ENCODE measurements at regions not wholly inside any gene's neighbourhood (a gene's known extent, or its start where the extent isn't known, plus 50 kb on each side); places are given as distances from the start of the nearest gene placed in this dataset.

DNA sequence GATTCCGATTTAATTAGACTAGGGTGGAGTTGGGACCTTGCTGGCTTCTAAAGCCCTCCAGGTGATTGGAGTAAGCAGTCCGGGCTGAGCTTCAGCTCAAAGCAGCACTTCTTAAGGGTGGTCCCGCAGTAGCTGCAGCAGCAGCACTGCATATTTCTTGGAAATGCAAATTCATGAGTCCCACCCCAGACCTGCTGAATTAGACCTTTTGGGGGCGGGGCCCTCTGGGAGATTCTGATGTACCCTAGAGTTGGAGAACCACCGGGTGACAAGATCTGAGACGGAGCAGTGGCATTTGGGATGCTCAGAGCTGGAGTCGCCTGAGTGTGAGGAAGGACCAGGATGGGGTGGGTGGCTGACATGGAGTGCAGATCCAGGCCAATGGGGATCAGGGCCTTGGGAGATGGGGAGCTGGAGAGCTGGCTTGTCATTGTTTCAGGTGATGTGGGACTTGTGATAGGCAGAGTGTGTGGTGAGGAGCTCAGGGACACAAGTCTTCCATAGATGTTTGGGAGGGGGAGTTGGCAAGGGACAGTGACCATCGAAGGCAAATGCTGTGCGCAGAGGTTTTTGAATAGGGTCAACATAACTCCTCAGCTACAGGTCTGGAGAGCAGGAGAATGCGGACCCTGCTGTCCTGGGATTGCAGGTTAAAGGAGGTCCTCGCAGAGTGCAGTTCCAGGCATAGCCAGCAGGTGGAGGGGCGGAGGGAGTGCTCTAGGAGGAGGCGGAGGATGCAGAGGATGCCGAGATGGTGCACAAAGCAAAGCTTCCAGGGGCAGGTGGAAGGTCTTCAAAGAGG is 130.9 kb upstream of the RAB12 start:
- H3K9me3 ChIP-seq (replicated peaks; ENCODE audit: low read length), result no peaks in the 10 kb centered on the region
- peaks cover 11% of the 10 kb centered on the region for H3K27me3 ChIP-seq (ENCODE audit: control insufficient read depth, insufficient read depth, low read length)
- H3K4me3 ChIP-seq (ENCODE audit: low read length), result no peak overlapping the region
- no peaks in the 10 kb centered on the region for H3K36me3 ChIP-seq (ENCODE audit: insufficient read depth, low read length)
- no peak overlapping the region for H3K4me2 ChIP-seq (ENCODE audit: low read length)
- H3K9ac ChIP-seq (ENCODE audit: low read depth, low read length), result no peak overlapping the region
- H3K4me1 ChIP-seq (ENCODE audit: control insufficient read depth, insufficient read depth, low read length), result no peaks in the 10 kb centered on the region

DNA sequence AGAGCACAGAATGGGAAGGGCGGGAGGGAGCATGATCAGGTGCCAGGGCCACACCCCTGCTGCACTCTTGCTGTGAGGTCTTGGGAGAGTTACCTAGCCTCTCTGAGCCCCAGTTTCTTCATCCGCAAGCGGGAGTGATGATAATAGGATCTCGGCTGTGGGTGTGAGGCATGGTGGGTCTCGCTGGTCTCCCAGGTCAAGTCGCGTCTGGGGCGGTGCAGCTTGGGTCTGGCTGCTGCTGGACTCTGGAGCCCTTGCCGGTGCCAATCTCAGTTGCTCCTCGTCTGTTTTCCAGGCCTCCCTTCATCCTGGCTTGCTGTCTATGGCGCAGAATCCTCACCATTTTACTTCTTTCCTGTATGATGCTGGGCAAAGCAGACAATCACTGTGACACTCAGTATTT is 130.3 kb upstream of the RAB12 start:
- Histone ChIP-seq H3K36me3 (ENCODE audit: insufficient read depth, low read length) (no peaks in the 10 kb centered on the region), H3K9ac (ENCODE audit: low read depth, low read length) (no peak overlapping the region), H3K4me3 (ENCODE audit: low read length) (no peak overlapping the region), H3K9me3 (replicated peaks; ENCODE audit: low read length) (no peaks in the 10 kb centered on the region), H3K4me2 (ENCODE audit: low read length) (no peak overlapping the region), H3K4me1 (ENCODE audit: control insufficient read depth, insufficient read depth, low read length) (no peaks in the 10 kb centered on the region), H3K27me3 (ENCODE audit: control insufficient read depth, insufficient read depth, low read length) (peaks cover 11% of the 10 kb centered on the region)

DNA sequence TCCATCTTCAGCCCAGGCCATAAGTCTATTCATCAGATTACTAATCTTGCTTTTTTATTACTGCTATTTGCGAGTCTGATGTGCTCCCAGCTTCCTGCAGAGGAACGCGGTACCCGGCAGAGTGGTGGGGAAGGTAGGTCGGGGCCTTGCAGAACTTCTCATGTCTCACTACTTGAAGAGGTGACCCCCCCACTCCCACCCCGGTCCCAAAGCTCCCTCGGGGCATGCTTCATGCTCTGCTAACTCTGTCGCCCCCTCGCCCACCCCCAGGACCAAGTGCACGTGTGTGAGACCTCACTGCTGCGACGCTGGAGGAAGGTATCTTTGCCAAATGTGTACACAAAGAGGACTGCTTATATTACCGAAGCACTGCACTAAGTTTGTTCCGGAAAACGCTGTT is 129.4 kb upstream of the RAB12 start:
- Histone ChIP-seq H3K36me3 (ENCODE audit: insufficient read depth, low read length) (no peaks in the 10 kb centered on the region), H3K27me3 (ENCODE audit: control insufficient read depth, insufficient read depth, low read length) (peaks cover 14% of the 10 kb centered on the region), H3K4me2 (ENCODE audit: low read length) (no peak overlapping the region), H3K9me3 (replicated peaks; ENCODE audit: low read length) (no peaks in the 10 kb centered on the region), H3K4me3 (ENCODE audit: low read length) (no peak overlapping the region), H3K4me1 (ENCODE audit: control insufficient read depth, insufficient read depth, low read length) (no peaks in the 10 kb centered on the region), H3K9ac (ENCODE audit: low read depth, low read length) (no peak overlapping the region)

DNA sequence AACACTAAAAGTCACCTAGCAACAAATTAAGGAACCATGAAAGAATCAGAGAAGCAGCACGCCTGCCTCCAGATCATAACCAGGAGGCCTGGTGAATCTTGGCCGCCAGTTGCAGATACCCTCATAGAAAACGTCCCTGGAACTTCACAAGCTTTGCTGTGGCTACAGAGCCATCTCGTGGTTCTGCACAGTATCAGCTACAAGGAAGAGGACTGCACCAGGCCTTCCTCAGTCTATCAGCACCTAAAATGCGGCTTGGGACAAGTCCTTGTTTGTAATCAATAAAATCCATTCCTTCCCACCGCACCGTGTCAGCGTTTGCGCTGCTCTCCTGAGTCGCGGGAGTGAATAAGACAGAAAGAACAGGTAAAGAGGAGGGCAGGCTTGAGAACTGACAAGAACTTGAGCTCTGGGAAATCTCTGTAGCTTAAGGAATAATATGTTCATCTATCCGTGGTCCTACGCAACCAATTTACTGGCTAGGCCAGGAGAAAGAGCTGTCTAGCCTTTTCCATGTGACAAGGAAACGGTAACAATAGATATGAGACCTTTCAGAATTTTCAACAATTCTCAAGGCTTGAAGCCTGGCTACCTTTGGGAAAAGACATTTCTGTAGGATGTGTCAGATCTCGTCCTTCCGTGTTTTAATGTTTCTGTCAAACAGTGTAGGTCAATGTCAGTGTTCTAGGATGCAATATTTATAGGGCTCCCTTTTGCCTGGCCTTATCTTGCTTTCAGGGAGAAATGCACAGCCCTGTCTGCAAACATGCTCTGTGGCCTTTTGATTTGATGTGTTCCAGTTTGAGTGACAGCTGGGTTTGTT is 128.5 kb upstream of the RAB12 start:
- Histone ChIP-seq H3K4me1 (ENCODE audit: control insufficient read depth, insufficient read depth, low read length) (no peaks in the 10 kb centered on the region), H3K27me3 (ENCODE audit: control insufficient read depth, insufficient read depth, low read length) (peaks cover 18% of the 10 kb centered on the region), H3K36me3 (ENCODE audit: insufficient read depth, low read length) (no peaks in the 10 kb centered on the region), H3K4me2 (ENCODE audit: low read length) (no peak overlapping the region), H3K9ac (ENCODE audit: low read depth, low read length) (no peak overlapping the region), H3K4me3 (ENCODE audit: low read length) (no peak overlapping the region), H3K9me3 (replicated peaks; ENCODE audit: low read length) (no peaks in the 10 kb centered on the region)

DNA sequence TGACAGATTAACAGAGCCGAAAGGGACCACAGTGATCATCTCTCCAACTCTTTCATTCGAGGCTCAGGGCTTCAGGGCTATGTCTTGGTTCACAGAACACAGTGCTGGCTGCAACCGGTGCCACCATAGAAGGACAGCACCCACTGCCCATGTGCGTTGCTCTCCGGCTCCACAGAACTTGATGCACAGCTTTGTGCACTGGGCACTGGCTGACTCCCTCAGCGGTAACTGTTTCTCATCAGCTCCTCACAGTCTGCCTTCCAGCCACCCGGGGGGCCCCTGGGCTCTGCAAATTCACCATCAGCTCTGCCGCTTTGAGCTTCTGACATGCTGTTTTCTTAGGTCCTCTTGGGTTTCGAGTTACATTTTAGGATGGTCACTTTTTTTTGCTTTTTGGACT is 124.3 kb upstream of the RAB12 start:
- Histone ChIP-seq H3K27me3 (ENCODE audit: control insufficient read depth, insufficient read depth, low read length) (peaks cover 28% of the 10 kb centered on the region), H3K36me3 (ENCODE audit: insufficient read depth, low read length) (no peaks in the 10 kb centered on the region), H3K4me1 (ENCODE audit: control insufficient read depth, insufficient read depth, low read length) (no peaks in the 10 kb centered on the region), H3K9ac (ENCODE audit: low read depth, low read length) (no peak overlapping the region), H3K4me3 (ENCODE audit: low read length) (no peak overlapping the region), H3K9me3 (replicated peaks; ENCODE audit: low read length) (no peaks in the 10 kb centered on the region), H3K4me2 (ENCODE audit: low read length) (no peak overlapping the region)

DNA sequence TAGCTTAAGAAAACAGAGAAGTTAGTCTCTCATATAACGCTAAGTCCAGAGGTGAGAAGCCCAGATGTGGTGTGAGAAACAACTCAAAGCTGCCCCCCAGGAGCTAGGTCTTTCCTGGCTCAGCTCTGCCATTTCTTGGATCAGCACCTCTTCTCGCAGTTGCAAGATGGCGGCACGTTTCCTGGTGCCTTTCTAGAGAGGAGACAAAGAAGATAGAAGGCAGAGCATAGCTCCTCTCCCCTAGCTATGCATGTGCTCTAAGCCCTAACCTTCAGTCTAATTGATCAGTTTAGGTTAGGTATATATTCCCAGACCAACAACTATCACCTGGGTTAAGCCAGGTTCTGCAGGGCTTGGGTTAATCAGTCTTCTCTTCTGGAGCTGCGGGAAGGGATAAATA is 119.5 kb upstream of the RAB12 start:
- Histone ChIP-seq H3K27me3 (ENCODE audit: control insufficient read depth, insufficient read depth, low read length) (peaks cover 41% of the 10 kb centered on the region), H3K4me2 (ENCODE audit: low read length) (no peak overlapping the region), H3K36me3 (ENCODE audit: insufficient read depth, low read length) (no peaks in the 10 kb centered on the region), H3K9ac (ENCODE audit: low read depth, low read length) (no peak overlapping the region), H3K9me3 (replicated peaks; ENCODE audit: low read length) (no peaks in the 10 kb centered on the region), H3K4me1 (ENCODE audit: control insufficient read depth, insufficient read depth, low read length) (no peaks in the 10 kb centered on the region), H3K4me3 (ENCODE audit: low read length) (no peak overlapping the region)

DNA sequence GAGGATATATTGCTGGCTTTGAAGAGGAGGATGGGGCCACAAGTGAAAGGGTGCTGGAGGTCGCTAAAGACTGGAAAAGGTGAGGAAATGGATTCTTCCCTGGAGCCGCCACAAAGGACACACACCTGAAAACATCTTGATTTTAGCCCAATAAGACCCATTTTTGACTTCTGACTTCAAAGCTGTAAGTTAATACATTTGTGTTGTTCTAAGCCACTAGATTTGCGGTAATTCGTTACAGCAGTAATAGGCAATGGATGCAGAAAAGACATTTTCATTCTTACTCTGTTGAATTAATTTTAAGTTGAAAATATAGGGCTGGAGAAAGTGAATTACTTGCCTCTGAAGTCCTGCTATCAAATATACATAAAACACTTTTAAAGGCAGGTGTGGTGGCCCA is 117.7 kb upstream of the RAB12 start:
- Histone ChIP-seq H3K4me2 (ENCODE audit: low read length) (no peak overlapping the region), H3K4me3 (ENCODE audit: low read length) (no peak overlapping the region), H3K36me3 (ENCODE audit: insufficient read depth, low read length) (no peaks in the 10 kb centered on the region), H3K9ac (ENCODE audit: low read depth, low read length) (no peak overlapping the region), H3K9me3 (replicated peaks; ENCODE audit: low read length) (no peaks in the 10 kb centered on the region), H3K27me3 (ENCODE audit: control insufficient read depth, insufficient read depth, low read length) (peaks cover 37% of the 10 kb centered on the region), H3K4me1 (ENCODE audit: control insufficient read depth, insufficient read depth, low read length) (no peaks in the 10 kb centered on the region)

DNA sequence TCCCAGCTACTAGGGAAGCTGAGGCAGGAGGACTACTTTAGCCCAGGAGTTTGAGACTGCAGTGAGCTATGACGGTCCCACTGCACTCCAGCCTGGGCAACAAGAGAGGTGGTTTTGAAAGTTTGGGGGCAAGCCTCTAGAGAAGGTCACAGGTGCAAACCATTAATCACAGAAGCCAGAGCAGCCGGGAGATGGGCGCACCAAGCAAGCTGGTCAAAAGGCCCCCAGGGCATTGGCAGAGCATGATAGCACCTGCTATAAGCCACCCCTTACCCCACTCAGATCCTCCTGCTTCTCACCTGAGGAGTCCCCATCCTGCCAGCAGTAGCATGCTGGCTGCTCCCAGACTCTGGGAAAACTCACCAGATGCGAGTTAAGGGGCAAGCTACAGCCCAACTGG is 116.1 kb upstream of the RAB12 start:
- no peaks in the 10 kb centered on the region for H3K4me1 ChIP-seq (ENCODE audit: control insufficient read depth, insufficient read depth, low read length)
- no peaks in the 10 kb centered on the region for H3K9me3 ChIP-seq (replicated peaks; ENCODE audit: low read length)
- H3K9ac ChIP-seq (ENCODE audit: low read depth, low read length), result no peak overlapping the region
- H3K36me3 ChIP-seq (ENCODE audit: insufficient read depth, low read length), result no peaks in the 10 kb centered on the region
- H3K27me3 ChIP-seq (ENCODE audit: control insufficient read depth, insufficient read depth, low read length), result peaks cover 30% of the 10 kb centered on the region
- H3K4me3 ChIP-seq (ENCODE audit: low read length), result no peak overlapping the region
- no peak overlapping the region for H3K4me2 ChIP-seq (ENCODE audit: low read length)

DNA sequence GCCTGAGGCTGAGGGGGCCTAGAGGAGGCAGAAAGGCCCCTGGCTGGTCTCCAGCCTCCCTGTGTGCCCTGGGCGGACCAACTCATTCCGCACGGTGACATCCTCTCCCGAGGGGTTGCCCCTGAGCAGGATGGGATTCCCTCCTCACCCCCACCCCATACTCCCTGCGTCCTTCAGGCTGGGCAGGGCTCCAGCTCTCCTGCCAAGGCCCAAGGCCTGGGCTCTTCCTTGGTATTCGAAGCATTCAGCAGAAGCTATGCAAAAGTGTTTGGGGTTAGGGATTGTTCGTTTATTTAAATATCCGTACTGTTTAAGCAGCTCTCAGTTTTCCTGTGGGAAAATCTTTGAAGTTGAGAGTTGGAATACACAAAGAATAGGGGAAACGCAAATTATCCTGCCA is 113.1 kb upstream of the RAB12 start:
- H3K9ac ChIP-seq (ENCODE audit: low read depth, low read length), result no peak overlapping the region
- peaks cover 46% of the 10 kb centered on the region for H3K27me3 ChIP-seq (ENCODE audit: control insufficient read depth, insufficient read depth, low read length)
- H3K9me3 ChIP-seq (replicated peaks; ENCODE audit: low read length), result no peaks in the 10 kb centered on the region
- H3K36me3 ChIP-seq (ENCODE audit: insufficient read depth, low read length), result no peaks in the 10 kb centered on the region
- no peaks in the 10 kb centered on the region for H3K4me1 ChIP-seq (ENCODE audit: control insufficient read depth, insufficient read depth, low read length)
- H3K4me3 ChIP-seq (ENCODE audit: low read length), result no peak overlapping the region
- H3K4me2 ChIP-seq (ENCODE audit: low read length), result no peak overlapping the region

DNA sequence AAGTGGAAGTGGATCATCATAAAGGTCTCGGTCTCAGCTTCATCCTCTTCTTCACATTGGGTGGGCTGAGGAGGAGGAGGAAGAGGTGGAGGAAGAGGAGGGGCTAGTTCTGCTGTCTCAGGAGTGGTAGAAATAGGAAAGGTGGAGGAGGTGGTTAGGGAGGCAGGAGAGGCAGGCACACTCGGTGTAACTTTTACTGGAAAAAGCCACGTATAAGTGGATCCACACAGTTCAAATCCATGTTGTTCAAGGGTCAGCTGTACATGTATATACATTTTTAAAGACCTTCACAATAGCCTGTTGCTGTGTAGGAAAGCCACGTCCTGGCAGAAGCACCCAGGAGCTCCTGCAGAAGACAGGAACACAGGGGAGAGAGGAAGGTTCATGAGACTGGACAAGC is 110.3 kb upstream of the RAB12 start:
- Histone ChIP-seq H3K4me2 (ENCODE audit: low read length) (no peak overlapping the region), H3K27me3 (ENCODE audit: control insufficient read depth, insufficient read depth, low read length) (peaks cover 37% of the 10 kb centered on the region), H3K4me3 (ENCODE audit: low read length) (no peak overlapping the region), H3K36me3 (ENCODE audit: insufficient read depth, low read length) (no peaks in the 10 kb centered on the region), H3K4me1 (ENCODE audit: control insufficient read depth, insufficient read depth, low read length) (no peaks in the 10 kb centered on the region), H3K9ac (ENCODE audit: low read depth, low read length) (no peak overlapping the region), H3K9me3 (replicated peaks; ENCODE audit: low read length) (no peaks in the 10 kb centered on the region)

DNA sequence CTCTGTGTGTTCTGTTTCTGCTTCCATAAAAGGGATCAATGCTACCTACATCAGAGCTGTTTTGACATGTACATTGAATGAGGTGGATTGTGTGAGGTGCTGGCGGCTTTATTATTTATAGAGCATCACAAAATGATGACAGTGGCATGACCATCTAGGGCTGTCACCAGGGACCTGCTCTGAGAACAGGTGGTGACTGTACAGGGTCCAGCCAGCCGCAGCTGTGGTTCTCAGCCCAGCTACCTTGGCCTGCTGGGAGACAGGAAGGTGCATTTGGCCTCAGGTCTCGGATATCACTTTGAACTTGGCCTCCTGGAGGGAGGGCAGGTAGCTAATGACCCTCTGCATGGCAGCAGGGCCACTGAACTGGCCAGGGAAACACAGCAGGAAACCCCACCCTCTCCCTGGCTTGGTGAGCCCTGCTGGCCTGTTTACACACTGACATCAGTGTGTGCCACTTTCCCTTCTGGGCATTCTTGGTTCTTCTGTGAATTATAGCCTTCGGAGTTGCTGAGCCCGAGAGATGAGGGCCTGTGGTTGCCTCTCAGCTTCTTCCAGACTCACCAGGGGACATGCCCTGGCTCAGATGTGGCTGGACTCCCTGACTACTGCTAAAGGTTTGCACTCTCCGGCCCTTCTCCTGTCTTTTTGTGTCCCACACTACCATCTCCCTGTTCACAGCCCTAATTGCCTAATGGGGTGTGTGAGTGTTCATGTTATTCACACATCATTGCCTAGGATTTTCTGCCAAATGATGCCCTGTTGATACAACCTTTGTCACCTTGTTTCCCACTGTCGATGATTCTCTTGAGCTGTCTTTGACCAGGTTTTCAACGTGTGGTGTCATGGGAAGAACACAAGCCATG is 109.2 kb upstream of the RAB12 start:
- Histone ChIP-seq H3K9me3 (replicated peaks; ENCODE audit: low read length) (no peaks in the 10 kb centered on the region), H3K4me3 (ENCODE audit: low read length) (no peak overlapping the region), H3K4me2 (ENCODE audit: low read length) (no peak overlapping the region), H3K9ac (ENCODE audit: low read depth, low read length) (no peak overlapping the region), H3K4me1 (ENCODE audit: control insufficient read depth, insufficient read depth, low read length) (no peaks in the 10 kb centered on the region), H3K27me3 (ENCODE audit: control insufficient read depth, insufficient read depth, low read length) (peaks cover 34% of the 10 kb centered on the region), H3K36me3 (ENCODE audit: insufficient read depth, low read length) (no peaks in the 10 kb centered on the region)
